Calu3 (cell line): ENCODE measurements at regions not wholly inside any gene's neighbourhood (a gene's known extent, or its start where the extent isn't known, plus 50 kb on each side); places are given as distances from the start of the nearest gene placed in this dataset.

Experiments used
- BruUV-seq: library from RNA; stranded (reverse); fragments of 400-500 nt; replicated peaks from 2 replicates; lab custom pipeline; 2021; lab: Mats Ljungman, UMichigan
- CTCF ChIA-PET: fragments of 300-600 bp; sonication (Branson Sonifier 250); formaldehyde crosslinking; loops from one replicate; lab custom pipeline; 2022; ENCODE audit warnings: antibody characterized with exemption; lab: Charles Lee
- DNase-seq: peaks from one replicate; pipeline ENCODE4 v3.0.0; 2022
- H3K27ac Mint-ChIP-seq: one replicate; pipeline ENCODE4 v1.8.0; 2022; ENCODE audit warnings: mixed read lengths; ENCODE audit not compliant: unreplicated experiment
- H3K27me3 Mint-ChIP-seq: one replicate; pipeline ENCODE4 v1.8.0; 2022; ENCODE audit warnings: mixed read lengths; ENCODE audit not compliant: unreplicated experiment
- H3K36me3 Mint-ChIP-seq: one replicate; pipeline ENCODE4 v1.8.0; 2022; ENCODE audit warnings: mild to moderate bottlenecking, moderate library complexity, mixed read lengths; ENCODE audit not compliant: insufficient read depth, unreplicated experiment
- H3K4me1 Mint-ChIP-seq: one replicate; pipeline ENCODE4 v1.8.0; 2022; ENCODE audit warnings: mild to moderate bottlenecking, low read depth, mixed read lengths; ENCODE audit not compliant: unreplicated experiment
- H3K4me3 Mint-ChIP-seq: one replicate; pipeline ENCODE4 v1.8.0; 2022; ENCODE audit warnings: mild to moderate bottlenecking, low read depth, moderate library complexity, mixed read lengths; ENCODE audit not compliant: unreplicated experiment
- H3K9me3 Mint-ChIP-seq: one replicate; pipeline ENCODE4 v1.8.0; 2022; ENCODE audit warnings: low read depth, mixed read lengths; ENCODE audit not compliant: unreplicated experiment
- CTCF ChIP-seq: fragments of 200-600 bp; IDR thresholded peaks from one replicate; pipeline ENCODE4 v1.8.0; 2022; ENCODE audit warnings: antibody characterized with exemption; ENCODE audit not compliant: unreplicated experiment
- intact Hi-C: fragments of 100-400 bp; cut with micrococcal nuclease; formaldehyde crosslinking; loops from one replicate; pipeline ENCODE4 v1.10.0; 2022; ENCODE audit not compliant: unreplicated experiment

DNA sequence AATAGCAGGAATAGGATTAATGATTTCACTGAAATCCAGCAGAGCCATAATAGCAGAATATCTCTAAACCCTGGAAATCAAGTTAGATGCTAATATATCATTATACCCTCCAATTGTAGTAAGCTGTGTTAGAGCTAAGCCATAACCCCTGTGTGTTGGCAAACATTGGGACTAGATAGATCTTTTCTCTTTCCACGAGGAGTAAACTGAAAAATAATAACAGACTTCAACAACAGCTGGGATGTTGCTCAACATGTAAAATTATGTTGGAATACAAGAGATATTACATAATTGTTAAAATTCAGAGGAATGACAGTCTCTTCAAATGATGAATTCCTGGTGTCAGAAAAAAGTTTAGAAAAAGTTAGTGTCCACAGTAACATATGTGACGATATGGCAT, 383.8 kb downstream of the SNAPC1 start:
- no peak overlapping the region for H3K4me3 Mint-ChIP-seq
- intact Hi-C loops: no loop called here
- TF ChIP-seq CTCF: no peak
- CTCF ChIA-PET: no interaction called here
- peaks cover 7% of the 10 kb centered on the region for H3K27me3 Mint-ChIP-seq
- H3K9me3 Mint-ChIP-seq: peaks cover 3% of the 10 kb centered on the region
- no peak overlapping the region for H3K27ac Mint-ChIP-seq
- BruUV-seq: no TSS peak
- H3K36me3 Mint-ChIP-seq: no peaks in the 10 kb centered on the region
- no peak for DNase-seq
- H3K4me1 Mint-ChIP-seq: no peaks in the 10 kb centered on the region

DNA sequence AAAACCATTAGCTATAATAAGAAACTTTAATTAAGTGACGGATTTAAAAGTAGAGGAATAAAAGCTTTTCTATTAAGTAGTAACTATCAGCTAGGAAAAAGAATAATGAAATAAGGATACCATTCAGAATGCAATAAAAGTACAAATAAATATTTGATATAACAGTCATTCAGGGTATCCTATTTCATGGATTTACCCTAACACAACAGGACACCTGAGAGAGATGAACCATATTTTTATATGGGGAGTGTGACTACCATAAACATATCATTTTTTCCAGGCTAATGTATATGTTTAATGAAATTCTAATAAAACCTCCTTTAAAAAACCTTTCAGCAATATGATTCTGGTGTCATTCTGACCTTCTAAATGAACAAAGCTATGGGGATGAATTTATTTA, 393.8 kb downstream of the SNAPC1 start:
- intact Hi-C loops: no loop called here
- no peak overlapping the region for H3K4me3 Mint-ChIP-seq
- H3K27ac Mint-ChIP-seq: no peak overlapping the region
- TF ChIP-seq CTCF: no peak
- CTCF ChIA-PET: no interaction called here
- no peaks in the 10 kb centered on the region for H3K36me3 Mint-ChIP-seq
- H3K9me3 Mint-ChIP-seq: no peaks in the 10 kb centered on the region
- peaks cover 24% of the 10 kb centered on the region for H3K27me3 Mint-ChIP-seq
- no peaks in the 10 kb centered on the region for H3K4me1 Mint-ChIP-seq
- no TSS peak for BruUV-seq
- no peak for DNase-seq

DNA sequence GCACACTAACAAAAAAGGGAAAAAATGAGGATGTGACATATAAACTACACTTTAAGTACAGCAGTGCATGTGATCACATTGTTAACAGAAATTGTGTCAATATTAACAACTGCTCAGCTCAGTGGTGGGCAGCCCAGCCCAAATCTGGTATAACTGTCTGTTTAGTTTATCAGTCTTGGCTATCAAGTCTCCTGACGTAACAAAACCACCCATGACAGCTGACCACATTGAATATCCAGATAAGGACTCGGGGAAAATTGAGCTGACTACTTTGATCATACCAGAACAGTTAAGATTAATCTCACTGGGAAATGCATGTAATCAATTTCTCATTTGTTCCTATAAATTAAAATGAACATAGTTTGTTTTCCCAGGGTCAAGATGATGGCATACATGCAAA, 396.6 kb downstream of the SNAPC1 start:
- no peak for DNase-seq
- no peaks in the 10 kb centered on the region for H3K9me3 Mint-ChIP-seq
- CTCF ChIA-PET: no interaction called here
- no peak overlapping the region for H3K4me3 Mint-ChIP-seq
- intact Hi-C loops: no loop called here
- no TSS peak for BruUV-seq
- TF ChIP-seq CTCF: no peak
- H3K27me3 Mint-ChIP-seq: peaks cover 17% of the 10 kb centered on the region
- no peak overlapping the region for H3K27ac Mint-ChIP-seq
- H3K36me3 Mint-ChIP-seq: no peaks in the 10 kb centered on the region
- no peaks in the 10 kb centered on the region for H3K4me1 Mint-ChIP-seq

DNA sequence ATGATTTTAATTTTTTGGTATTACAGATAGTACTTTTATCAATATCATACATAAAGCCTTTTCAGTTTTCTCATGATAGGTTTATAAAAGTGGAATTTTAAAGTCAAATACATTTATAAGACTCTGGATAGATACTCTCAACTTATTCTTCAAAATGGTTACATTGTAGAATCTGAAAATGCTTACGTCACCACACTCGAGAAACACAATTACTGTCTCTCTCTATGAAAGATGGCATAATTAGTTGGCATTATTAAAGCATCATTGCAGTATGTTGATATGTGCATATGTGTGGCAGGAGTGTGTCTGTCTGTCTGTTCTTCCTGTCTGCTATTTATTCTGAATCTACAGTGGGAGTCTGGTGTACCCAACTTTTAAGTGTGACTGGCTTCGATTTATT, 397.1 kb downstream of the SNAPC1 start:
- Mint-ChIP-seq H3K9me3 (no peaks in the 10 kb centered on the region), H3K27me3 (peaks cover 22% of the 10 kb centered on the region), H3K36me3 (no peaks in the 10 kb centered on the region), H3K4me1 (no peaks in the 10 kb centered on the region), H3K4me3 (no peak overlapping the region), H3K27ac (no peak overlapping the region)
- CTCF ChIA-PET: no interaction called here
- no peak for TF ChIP-seq CTCF
- no peak for DNase-seq
- BruUV-seq: no TSS peak
- intact Hi-C loops: no loop called here
